ENCODE measurements at regions not wholly inside any gene's neighbourhood (a gene's known extent, or its start where the extent isn't known, plus 50 kb on each side); places are given as distances from the start of the nearest gene placed in this dataset.

DNA sequence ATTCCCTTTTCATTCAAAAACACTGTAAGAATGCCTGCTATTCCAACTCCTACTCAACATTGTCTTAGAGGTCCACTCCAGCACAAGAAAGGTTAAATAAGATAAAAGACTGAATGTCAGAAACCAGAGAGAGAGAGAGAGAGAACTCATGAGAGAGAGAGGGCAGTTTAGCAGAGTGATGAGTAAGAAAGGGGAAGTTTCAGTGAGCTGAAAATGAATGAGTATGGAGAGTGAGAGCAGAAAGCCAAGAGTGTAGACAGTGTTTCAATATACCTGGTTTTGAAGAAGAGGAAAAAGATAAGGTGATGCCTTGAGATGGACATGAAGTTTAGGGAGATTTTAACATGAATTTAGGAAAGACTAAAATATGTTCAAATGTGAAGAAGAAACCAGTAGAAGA, 528.0 kb upstream of the SEMA6A start:
- TF ChIP-seq CTCF (IDR thresholded peaks at IDR 0.05) (no peak), POLR2A (IDR thresholded peaks at IDR 0.05) (no peak)

All from thyroid gland (tissue), 4 donors.